Spinal cord (tissue), 9 donors: ENCODE measurements at regions not wholly inside any gene's neighbourhood (a gene's known extent, or its start where the extent isn't known, plus 50 kb on each side); places are given as distances from the start of the nearest gene placed in this dataset.
A peak's percentile ranks its signal among the peaks of the same experiment; 100 is the strongest.
"Not testable (repeated sequence)": the region's sequence is repeated elsewhere in the genome, so short reads cannot be mapped to it uniquely, and the experiment has no call there.

Experiments used
- DNase-seq, 6 donors: peaks; one replicate each; pipeline versions ENCODE4 v3.0.0 to v3.0.0-alpha.2; 2013 to 2015; ENCODE audit warnings: low spot score in 6 of 6, low read depth in 4 of 6
- H3K27ac ChIP-seq: one replicate; pipeline ENCODE4 v1.5.1; 2013; ENCODE audit warnings: low read depth, low read length, control low read depth
- H3K27me3 ChIP-seq: one replicate; pipeline ENCODE4 v1.6.1; 2013; ENCODE audit warnings: low read length; ENCODE audit not compliant: control insufficient read depth, insufficient read depth
- H3K36me3 ChIP-seq: one replicate; pipeline ENCODE4 v1.6.1; 2013; ENCODE audit warnings: low read length; ENCODE audit not compliant: control insufficient read depth, insufficient read depth
- H3K4me1 ChIP-seq: one replicate; pipeline ENCODE4 v1.6.1; 2013; ENCODE audit warnings: low read length; ENCODE audit not compliant: control insufficient read depth, insufficient read depth
- H3K4me3 ChIP-seq: one replicate; pipeline ENCODE4 v1.5.1; 2013; ENCODE audit warnings: low read depth, low read length, control low read depth
- H3K9me3 ChIP-seq: one replicate; pipeline ENCODE4 v1.6.1; 2013; ENCODE audit warnings: low read length; ENCODE audit not compliant: control insufficient read depth, insufficient read depth
- WGBS: methylation state at CpG from one replicate; pipeline ENCODE4 v1.1.5; 2013; ENCODE audit warnings: missing lambda C conversion rate; ENCODE audit not compliant: insufficient coverage; 5-methylcytosine and 5-hydroxymethylcytosine counted together
- donor health status: healthy.

- no peak for DNase-seq
- Histone ChIP-seq H3K27me3 (no peaks in the 10 kb centered on the region), H3K4me3 (no peak overlapping the region), H3K9me3 (peaks cover 2% of the 10 kb centered on the region), H3K36me3 (no peaks in the 10 kb centered on the region), H3K27ac (no peak overlapping the region), H3K4me1 (no peaks in the 10 kb centered on the region)
- WGBS, result 43% methylated on average over 1 of the region's 1 CpG
These were observed 132.0 kb upstream of the NPY start for GRCh38 chr7:24151944-24152343.

GRCh38 chr7:24152356-24152755 is 131.6 kb upstream of the NPY start:
- no peaks in the 10 kb centered on the region for H3K36me3 ChIP-seq
- no CpG with 5 or more reads among the region's 1 CpG for WGBS
- H3K27ac ChIP-seq, result no peak overlapping the region
- H3K4me1 ChIP-seq, result no peaks in the 10 kb centered on the region
- no peak overlapping the region for H3K4me3 ChIP-seq
- peaks cover 2% of the 10 kb centered on the region for H3K9me3 ChIP-seq
- peak in 1 of 6 donors; percentile 17 for DNase-seq
- no peaks in the 10 kb centered on the region for H3K27me3 ChIP-seq

GRCh38 chr7:24152877-24153472 is 131.0 kb upstream of the NPY start:
- DNase-seq, result no peak
- H3K4me3 ChIP-seq, result no peak overlapping the region
- H3K9me3 ChIP-seq, result peaks cover 2% of the 10 kb centered on the region
- 58% methylated on average over 2 of the region's 6 CpGs for WGBS
- no peaks in the 10 kb centered on the region for H3K4me1 ChIP-seq
- no peaks in the 10 kb centered on the region for H3K27me3 ChIP-seq
- no peak overlapping the region for H3K27ac ChIP-seq
- no peaks in the 10 kb centered on the region for H3K36me3 ChIP-seq

- no peak overlapping the region for H3K27ac ChIP-seq
These were observed 126.3 kb upstream of the NPY start for GRCh38 chr7:24157666-24158065.

GRCh38 chr7:24158975-24159374 is 125.0 kb upstream of the NPY start:
- Histone ChIP-seq H3K27me3 (no peaks in the 10 kb centered on the region), H3K9me3 (peaks cover 4% of the 10 kb centered on the region), H3K36me3 (no peaks in the 10 kb centered on the region), H3K4me1 (no peaks in the 10 kb centered on the region), H3K4me3 (no peak overlapping the region), H3K27ac (no peak overlapping the region)
- DNase-seq, result peak in 1 of 6 donors; percentile 37
- WGBS, result 77% methylated on average over 4 of the region's 6 CpGs

More at GRCh38 chr7:24157666-24158065, 126.3 kb upstream of the NPY start:
- no peaks in the 10 kb centered on the region for H3K4me1 ChIP-seq
- no peaks in the 10 kb centered on the region for H3K36me3 ChIP-seq
- no peaks in the 10 kb centered on the region for H3K9me3 ChIP-seq
- DNase-seq, result peak in 1 of 6 donors; percentile 54
- H3K27me3 ChIP-seq, result no peaks in the 10 kb centered on the region
- no CpG with 5 or more reads among the region's 3 CpGs for WGBS
- H3K4me3 ChIP-seq, result no peak overlapping the region

GRCh38 chr7:24164401-24164800 is 119.6 kb upstream of the NPY start:
- Histone ChIP-seq H3K4me3 (no peak overlapping the region), H3K4me1 (no peaks in the 10 kb centered on the region), H3K27ac (no peak overlapping the region), H3K27me3 (no peaks in the 10 kb centered on the region), H3K36me3 (no peaks in the 10 kb centered on the region), H3K9me3 (peaks cover 4% of the 10 kb centered on the region)
- 77% methylated on average over 3 of the region's 4 CpGs for WGBS
- DNase-seq, result no peak

- no peaks in the 10 kb centered on the region for H3K27me3 ChIP-seq
- no peaks in the 10 kb centered on the region for H3K36me3 ChIP-seq
- no peak overlapping the region for H3K4me3 ChIP-seq
- no peaks in the 10 kb centered on the region for H3K9me3 ChIP-seq
- WGBS, result 38% methylated on average over 1 of the region's 5 CpGs
- DNase-seq, result no peak
- H3K27ac ChIP-seq, result no peak overlapping the region
- H3K4me1 ChIP-seq, result no peaks in the 10 kb centered on the region
These were observed 114.8 kb upstream of the NPY start for GRCh38 chr7:24169077-24169624.

GRCh38 chr7:24171951-24172350 is 112.0 kb upstream of the NPY start:
- H3K9me3 ChIP-seq, H3K27ac ChIP-seq, H3K36me3 ChIP-seq, DNase-seq, H3K4me1 ChIP-seq, H3K4me3 ChIP-seq, H3K27me3 ChIP-seq: not testable (repeated sequence)
- 96% methylated on average over 9 of the region's 9 CpGs for WGBS

- 49% methylated on average over 4 of the region's 4 CpGs for WGBS
- H3K27me3 ChIP-seq, result no peaks in the 10 kb centered on the region
- H3K4me1 ChIP-seq, result no peaks in the 10 kb centered on the region
- peak in 2 of 6 donors; percentile 57 to 65 for DNase-seq
- no peak overlapping the region for H3K27ac ChIP-seq
- no peaks in the 10 kb centered on the region for H3K9me3 ChIP-seq
- H3K36me3 ChIP-seq, result no peaks in the 10 kb centered on the region
- no peak overlapping the region for H3K4me3 ChIP-seq
These were observed 111.1 kb upstream of the NPY start for GRCh38 chr7:24172856-24173255.

GRCh38 chr7:24175603-24176002 is 108.4 kb upstream of the NPY start:
- WGBS, result 62% methylated on average over 4 of the region's 6 CpGs
- Histone ChIP-seq H3K27ac (no peak overlapping the region), H3K36me3 (no peaks in the 10 kb centered on the region), H3K27me3 (no peaks in the 10 kb centered on the region), H3K4me1 (no peaks in the 10 kb centered on the region), H3K4me3 (no peak overlapping the region), H3K9me3 (no peaks in the 10 kb centered on the region)
- no peak for DNase-seq
